ENCODE measurements at regions not wholly inside any gene's neighbourhood (a gene's known extent, or its start where the extent isn't known, plus 50 kb on each side); places are given as distances from the start of the nearest gene placed in this dataset.

GRCh38 chr1:199856216-199856780, 171.2 kb upstream of the NR5A2 start:
- no peak for DNase-seq (ENCODE audit: low spot score)

GRCh38 chr1:199857108-199857507, 170.4 kb upstream of the NR5A2 start:
- DNase-seq (ENCODE audit: low spot score) = no peak

- no peak for DNase-seq (ENCODE audit: low spot score)
These were observed 170.0 kb upstream of the NR5A2 start for GRCh38 chr1:199857516-199857915.

GRCh38 chr1:199858171-199858570, 169.3 kb upstream of the NR5A2 start:
- DNase-seq (ENCODE audit: low spot score) = no peak

- DNase-seq (ENCODE audit: low spot score) = no peak
These were observed 168.7 kb upstream of the NR5A2 start for GRCh38 chr1:199858856-199859255.

- DNase-seq (ENCODE audit: low spot score) = no peak
These were observed 168.0 kb upstream of the NR5A2 start for GRCh38 chr1:199859491-199859933.

- DNase-seq (ENCODE audit: low spot score) = no peak
These were observed 166.3 kb upstream of the NR5A2 start for GRCh38 chr1:199861020-199861795.

GRCh38 chr1:199862047-199862446, 165.5 kb upstream of the NR5A2 start:
- no peak for DNase-seq (ENCODE audit: low spot score)

GRCh38 chr1:199866210-199866617, 161.3 kb upstream of the NR5A2 start:
- DNase-seq (ENCODE audit: low spot score) = no peak

- DNase-seq (ENCODE audit: low spot score) = no peak
These were observed 159.9 kb upstream of the NR5A2 start for GRCh38 chr1:199867601-199868000.

GRCh38 chr1:199868777-199869176, 158.7 kb upstream of the NR5A2 start:
- DNase-seq (ENCODE audit: low spot score) = no peak

- no peak for DNase-seq (ENCODE audit: low spot score)
These were observed 152.2 kb upstream of the NR5A2 start for GRCh38 chr1:199875337-199875736.

GRCh38 chr1:199875856-199876255, 151.7 kb upstream of the NR5A2 start:
- no peak for DNase-seq (ENCODE audit: low spot score)

- no peak for DNase-seq (ENCODE audit: low spot score)
These were observed 149.8 kb upstream of the NR5A2 start for GRCh38 chr1:199877526-199878384.

- DNase-seq (ENCODE audit: low spot score) = no peak
These were observed 148.7 kb upstream of the NR5A2 start for GRCh38 chr1:199878823-199879222.

GRCh38 chr1:199898654-199899053, 128.9 kb upstream of the NR5A2 start:
- no peak for DNase-seq (ENCODE audit: low spot score)

- DNase-seq (ENCODE audit: low spot score) = no peak
These were observed 126.2 kb upstream of the NR5A2 start for GRCh38 chr1:199901341-199901740.

GRCh38 chr1:199907361-199907760, 120.1 kb upstream of the NR5A2 start:
- DNase-seq (ENCODE audit: low spot score) = no peak

GRCh38 chr1:199909137-199909536, 118.4 kb upstream of the NR5A2 start:
- no peak for DNase-seq (ENCODE audit: low spot score)

GRCh38 chr1:199913318-199913717, 114.2 kb upstream of the NR5A2 start:
- no peak for DNase-seq (ENCODE audit: low spot score)

- no peak for DNase-seq (ENCODE audit: low spot score)
These were observed 113.0 kb upstream of the NR5A2 start for GRCh38 chr1:199914546-199914945.

- no peak for DNase-seq (ENCODE audit: low spot score)
These were observed 109.2 kb upstream of the NR5A2 start for GRCh38 chr1:199918196-199918769.

Data from globus pallidus (tissue), 1 donor.